B cell (primary cell): ENCODE measurements at regions not wholly inside any gene's neighbourhood (a gene's known extent, or its start where the extent isn't known, plus 50 kb on each side); places are given as distances from the start of the nearest gene placed in this dataset.

Experiments
- EZH2 ChIP-seq: IDR thresholded peaks from 2 replicates; pipeline ENCODE4 v1.6.1; 2012; ENCODE audit warnings: borderline replicate concordance, low read depth, mild to moderate bottlenecking, moderate library complexity, low read length; ENCODE audit not compliant: insufficient read depth, poor library complexity, severe bottlenecking
- TF ChIP-seq, protein P1 (sequence below): fragments of 200-600 bp; IDR thresholded peaks from one replicate; pipeline ENCODE4 v1.8.0; 2022; ENCODE audit warnings: antibody characterized with exemption, mild to moderate bottlenecking

GRCh38 chr15:88401251-88401995, 65.8 kb downstream of the MRPL46 start:
- TF ChIP-seq, protein P1, sequence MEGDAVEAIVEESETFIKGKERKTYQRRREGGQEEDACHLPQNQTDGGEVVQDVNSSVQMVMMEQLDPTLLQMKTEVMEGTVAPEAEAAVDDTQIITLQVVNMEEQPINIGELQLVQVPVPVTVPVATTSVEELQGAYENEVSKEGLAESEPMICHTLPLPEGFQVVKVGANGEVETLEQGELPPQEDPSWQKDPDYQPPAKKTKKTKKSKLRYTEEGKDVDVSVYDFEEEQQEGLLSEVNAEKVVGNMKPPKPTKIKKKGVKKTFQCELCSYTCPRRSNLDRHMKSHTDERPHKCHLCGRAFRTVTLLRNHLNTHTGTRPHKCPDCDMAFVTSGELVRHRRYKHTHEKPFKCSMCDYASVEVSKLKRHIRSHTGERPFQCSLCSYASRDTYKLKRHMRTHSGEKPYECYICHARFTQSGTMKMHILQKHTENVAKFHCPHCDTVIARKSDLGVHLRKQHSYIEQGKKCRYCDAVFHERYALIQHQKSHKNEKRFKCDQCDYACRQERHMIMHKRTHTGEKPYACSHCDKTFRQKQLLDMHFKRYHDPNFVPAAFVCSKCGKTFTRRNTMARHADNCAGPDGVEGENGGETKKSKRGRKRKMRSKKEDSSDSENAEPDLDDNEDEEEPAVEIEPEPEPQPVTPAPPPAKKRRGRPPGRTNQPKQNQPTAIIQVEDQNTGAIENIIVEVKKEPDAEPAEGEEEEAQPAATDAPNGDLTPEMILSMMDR = no peak
- no peak for TF ChIP-seq EZH2
